Ishikawa (cell line): ENCODE measurements at regions not wholly inside any gene's neighbourhood (a gene's known extent, or its start where the extent isn't known, plus 50 kb on each side); places are given as distances from the start of the nearest gene placed in this dataset.

Experiments
- CREB1 ChIP-seq: IDR thresholded peaks from 2 replicates; pipeline ENCODE4 v1.6.1; 2012; ENCODE audit warnings: low read depth
- EGR1 ChIP-seq: IDR thresholded peaks from 2 replicates; pipeline ENCODE4 v1.6.1; 2012
- EP300 ChIP-seq: IDR thresholded peaks from 2 replicates; pipeline ENCODE4 v1.6.1; 2012; ENCODE audit warnings: borderline replicate concordance
- TAF1 ChIP-seq: IDR thresholded peaks from 2 replicates; pipeline ENCODE4 v1.6.1; 2012; ENCODE audit warnings: low read depth, mild to moderate bottlenecking
- TF ChIP-seq, protein P1 (sequence below): IDR thresholded peaks from 2 replicates; pipeline ENCODE4 v1.6.1; 2012
- TF ChIP-seq, protein P2 (sequence below): IDR thresholded peaks from 2 replicates; pipeline ENCODE4 v1.6.1; 2012; ENCODE audit warnings: low read depth, mild to moderate bottlenecking

GRCh38 chr7:98764946-98765345, 104.9 kb downstream of the TMEM130 start:
- TF ChIP-seq, protein P1, sequence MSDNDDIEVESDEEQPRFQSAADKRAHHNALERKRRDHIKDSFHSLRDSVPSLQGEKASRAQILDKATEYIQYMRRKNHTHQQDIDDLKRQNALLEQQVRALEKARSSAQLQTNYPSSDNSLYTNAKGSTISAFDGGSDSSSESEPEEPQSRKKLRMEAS, result no peak
- TF ChIP-seq, protein P2, sequence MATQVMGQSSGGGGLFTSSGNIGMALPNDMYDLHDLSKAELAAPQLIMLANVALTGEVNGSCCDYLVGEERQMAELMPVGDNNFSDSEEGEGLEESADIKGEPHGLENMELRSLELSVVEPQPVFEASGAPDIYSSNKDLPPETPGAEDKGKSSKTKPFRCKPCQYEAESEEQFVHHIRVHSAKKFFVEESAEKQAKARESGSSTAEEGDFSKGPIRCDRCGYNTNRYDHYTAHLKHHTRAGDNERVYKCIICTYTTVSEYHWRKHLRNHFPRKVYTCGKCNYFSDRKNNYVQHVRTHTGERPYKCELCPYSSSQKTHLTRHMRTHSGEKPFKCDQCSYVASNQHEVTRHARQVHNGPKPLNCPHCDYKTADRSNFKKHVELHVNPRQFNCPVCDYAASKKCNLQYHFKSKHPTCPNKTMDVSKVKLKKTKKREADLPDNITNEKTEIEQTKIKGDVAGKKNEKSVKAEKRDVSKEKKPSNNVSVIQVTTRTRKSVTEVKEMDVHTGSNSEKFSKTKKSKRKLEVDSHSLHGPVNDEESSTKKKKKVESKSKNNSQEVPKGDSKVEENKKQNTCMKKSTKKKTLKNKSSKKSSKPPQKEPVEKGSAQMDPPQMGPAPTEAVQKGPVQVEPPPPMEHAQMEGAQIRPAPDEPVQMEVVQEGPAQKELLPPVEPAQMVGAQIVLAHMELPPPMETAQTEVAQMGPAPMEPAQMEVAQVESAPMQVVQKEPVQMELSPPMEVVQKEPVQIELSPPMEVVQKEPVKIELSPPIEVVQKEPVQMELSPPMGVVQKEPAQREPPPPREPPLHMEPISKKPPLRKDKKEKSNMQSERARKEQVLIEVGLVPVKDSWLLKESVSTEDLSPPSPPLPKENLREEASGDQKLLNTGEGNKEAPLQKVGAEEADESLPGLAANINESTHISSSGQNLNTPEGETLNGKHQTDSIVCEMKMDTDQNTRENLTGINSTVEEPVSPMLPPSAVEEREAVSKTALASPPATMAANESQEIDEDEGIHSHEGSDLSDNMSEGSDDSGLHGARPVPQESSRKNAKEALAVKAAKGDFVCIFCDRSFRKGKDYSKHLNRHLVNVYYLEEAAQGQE, result no peak
- TF ChIP-seq CREB1 (no peak), TAF1 (no peak), EP300 (no peak), EGR1 (no peak)
